Renal cortical epithelial cell (primary cell): ENCODE measurements at regions not wholly inside any gene's neighbourhood (a gene's known extent, or its start where the extent isn't known, plus 50 kb on each side); places are given as distances from the start of the nearest gene placed in this dataset.

Experiments
- DNase-seq: peaks from one replicate; pipeline ENCODE4 v3.0.0-alpha.2; 2011; ENCODE audit warnings: low read depth

DNA sequence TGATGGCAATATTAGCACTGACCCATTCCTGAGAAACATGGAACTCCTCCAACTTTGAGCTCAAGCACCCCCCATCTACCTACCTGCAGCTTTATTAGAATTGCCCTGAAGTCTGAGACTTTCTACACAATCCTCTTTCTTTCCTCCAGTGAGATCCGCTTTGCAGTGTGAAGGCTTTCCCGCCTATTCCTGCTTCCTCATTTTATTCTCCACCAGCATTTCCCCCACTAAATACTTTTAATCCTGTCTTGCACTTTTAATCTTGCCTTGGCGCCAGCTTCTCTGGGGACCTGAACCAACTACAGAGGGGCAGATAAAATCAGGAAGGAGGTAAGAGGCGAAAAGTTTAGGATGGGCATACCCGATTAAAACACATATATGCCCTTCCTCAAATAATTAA is 178.1 kb upstream of the PRDM1 start:
- DNase-seq: no peak

DNA sequence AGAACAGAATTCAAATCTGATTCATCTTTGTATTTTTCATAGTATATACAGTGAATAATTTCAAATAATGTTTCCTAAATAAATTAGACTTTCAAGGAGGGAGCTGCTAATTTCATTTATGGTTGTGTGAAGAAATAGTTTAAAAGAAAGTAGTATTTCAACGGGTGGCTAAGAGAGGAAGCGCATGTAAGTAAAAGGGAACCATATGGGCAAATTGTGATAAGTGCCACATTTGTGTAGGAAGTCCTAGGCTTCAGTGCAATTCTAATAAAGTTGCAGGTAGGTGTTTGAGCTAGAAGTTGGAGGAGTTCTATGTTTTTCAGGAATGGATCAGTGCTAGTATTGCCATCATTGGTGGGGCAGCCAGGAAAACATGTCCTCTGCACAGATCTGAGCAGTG is 178.8 kb upstream of the PRDM1 start:
- DNase-seq: no peak

DNA sequence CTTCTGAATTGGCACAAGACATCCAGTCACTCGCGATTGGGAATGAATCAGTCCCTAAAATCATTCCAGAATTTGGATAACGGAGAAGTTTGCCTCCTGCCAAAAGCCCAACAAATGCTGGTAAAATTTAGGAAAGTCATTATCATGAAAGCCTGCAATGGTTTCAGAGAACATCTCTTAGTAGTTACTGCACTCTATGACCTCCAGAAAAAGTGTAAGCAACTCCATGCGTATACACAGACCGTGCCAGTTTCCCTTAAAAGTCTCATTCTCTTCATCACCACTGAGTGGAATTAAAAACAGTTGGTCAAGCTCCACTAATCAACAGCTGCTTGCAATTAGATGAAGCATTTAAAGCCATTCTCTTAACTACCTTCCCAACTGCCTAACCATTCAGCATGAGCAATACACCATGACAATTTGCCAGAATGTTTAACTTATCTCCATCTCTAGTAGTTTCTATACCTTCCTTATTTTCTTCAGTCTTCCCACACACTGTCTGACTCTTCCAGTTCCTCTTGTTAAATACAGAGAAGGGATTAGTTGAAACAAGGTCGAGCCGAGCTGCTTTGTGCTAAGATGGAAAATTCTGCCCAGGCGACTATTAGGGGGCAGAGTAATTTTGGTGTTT is 183.6 kb upstream of the PRDM1 start:
- peak; percentile 74 for DNase-seq

DNA sequence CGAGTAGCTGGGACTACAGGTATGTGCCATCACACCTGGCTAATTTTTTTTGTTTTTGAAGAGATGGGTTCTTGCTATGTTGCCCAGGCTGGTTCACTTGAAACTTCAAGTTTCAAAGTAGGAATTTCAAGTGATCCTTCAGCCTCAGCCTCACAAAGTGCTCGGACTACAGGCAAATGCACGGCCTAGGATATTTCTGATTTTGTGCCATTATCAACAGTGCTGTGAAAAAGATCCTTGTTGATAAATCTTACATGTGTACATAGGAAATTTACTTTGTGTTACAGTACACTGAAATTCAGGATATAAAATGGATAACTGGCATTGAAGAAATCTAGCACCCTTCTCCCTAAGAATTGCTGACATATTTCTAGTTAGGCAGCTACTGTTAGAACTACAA is 184.6 kb upstream of the PRDM1 start:
- no peak for DNase-seq

DNA sequence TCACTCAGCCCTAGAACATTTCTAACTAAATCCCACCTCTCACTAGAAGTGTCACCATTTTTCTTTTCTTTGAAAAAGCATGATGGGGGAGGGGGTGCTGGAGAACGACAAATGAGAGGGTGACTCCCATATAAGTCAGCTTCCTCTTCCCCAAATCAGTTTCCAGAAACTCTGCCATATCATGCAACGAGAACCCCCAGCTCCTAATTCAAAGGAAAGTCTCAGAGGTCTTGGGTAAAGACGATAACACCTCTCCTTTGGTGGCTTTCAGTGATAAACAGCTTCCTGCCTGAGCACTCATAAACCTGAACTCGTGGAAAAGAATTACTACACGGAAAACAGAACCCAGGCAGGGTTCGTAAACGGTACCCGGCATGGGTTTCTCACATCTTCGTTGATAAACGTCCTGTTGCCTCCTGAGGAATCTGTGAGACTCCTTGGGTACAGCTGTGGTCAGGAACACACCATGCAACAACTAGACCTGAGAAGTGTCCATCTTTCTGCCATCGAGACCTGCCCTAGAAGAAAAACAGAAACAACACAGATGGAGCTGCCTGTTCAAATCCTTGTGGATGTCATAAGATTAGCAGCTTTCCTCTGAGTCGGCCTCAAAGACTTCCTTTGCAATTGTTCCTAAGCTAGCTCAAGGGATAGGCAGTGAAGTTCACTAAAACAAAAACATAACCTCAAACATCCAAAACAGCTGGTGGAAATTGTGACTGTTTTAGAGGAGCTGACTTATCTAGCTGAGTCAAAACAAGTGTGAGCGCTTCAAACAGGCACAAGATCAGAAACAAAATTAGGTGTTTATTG is 185.8 kb upstream of the PRDM1 start:
- DNase-seq: peak; percentile 36

DNA sequence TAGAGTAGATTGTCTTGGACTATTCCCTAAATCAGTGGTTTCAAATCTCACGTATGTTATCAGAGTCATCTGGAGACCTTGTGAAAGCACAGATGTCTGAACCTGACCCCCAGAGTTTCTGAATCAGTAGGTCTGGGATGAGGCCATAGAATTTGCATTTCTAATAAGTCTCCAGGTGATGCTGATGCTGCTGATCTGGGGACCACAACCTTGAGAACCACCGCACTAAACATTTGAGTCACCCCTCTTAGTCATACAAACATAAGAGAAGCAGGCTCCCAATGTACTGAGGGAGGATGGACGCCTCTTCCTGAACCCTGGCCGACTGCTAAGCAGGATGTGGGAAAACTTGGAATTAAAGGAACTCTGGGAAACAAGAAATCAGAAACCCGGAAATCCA is 187.8 kb upstream of the PRDM1 start:
- no peak for DNase-seq

DNA sequence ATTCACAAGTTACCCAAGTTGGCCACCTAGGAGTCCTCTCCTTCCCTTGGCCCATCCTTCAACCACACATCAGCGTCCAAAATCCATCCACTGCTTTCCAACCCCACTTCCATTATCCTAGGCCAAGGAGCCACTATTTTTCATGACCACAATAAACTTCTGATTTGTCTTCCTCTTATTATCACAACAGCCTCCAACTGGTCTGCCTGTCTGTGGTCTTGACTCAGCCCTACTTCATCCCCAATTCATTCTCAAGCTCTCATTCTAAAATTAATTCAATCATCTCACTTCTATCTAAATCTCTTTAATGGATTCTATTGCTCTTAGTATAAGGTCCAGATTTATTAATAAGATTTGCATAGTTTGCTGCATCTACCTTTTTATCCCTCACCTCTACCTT is 189.0 kb upstream of the PRDM1 start:
- DNase-seq: no peak

DNA sequence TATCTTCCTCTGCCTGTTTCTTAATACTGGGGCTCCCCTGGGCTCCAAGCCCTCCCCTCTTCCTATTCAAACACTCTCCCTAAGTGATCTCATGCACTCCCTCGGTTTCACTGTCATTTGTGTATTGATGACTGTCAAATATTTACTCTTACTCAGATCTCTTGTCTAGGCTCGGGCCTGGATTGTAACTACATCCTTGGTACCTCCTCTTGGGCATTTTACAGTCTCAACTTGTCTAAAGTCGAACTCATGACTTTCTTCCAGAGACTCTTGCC is 189.4 kb upstream of the PRDM1 start:
- no peak for DNase-seq

DNA sequence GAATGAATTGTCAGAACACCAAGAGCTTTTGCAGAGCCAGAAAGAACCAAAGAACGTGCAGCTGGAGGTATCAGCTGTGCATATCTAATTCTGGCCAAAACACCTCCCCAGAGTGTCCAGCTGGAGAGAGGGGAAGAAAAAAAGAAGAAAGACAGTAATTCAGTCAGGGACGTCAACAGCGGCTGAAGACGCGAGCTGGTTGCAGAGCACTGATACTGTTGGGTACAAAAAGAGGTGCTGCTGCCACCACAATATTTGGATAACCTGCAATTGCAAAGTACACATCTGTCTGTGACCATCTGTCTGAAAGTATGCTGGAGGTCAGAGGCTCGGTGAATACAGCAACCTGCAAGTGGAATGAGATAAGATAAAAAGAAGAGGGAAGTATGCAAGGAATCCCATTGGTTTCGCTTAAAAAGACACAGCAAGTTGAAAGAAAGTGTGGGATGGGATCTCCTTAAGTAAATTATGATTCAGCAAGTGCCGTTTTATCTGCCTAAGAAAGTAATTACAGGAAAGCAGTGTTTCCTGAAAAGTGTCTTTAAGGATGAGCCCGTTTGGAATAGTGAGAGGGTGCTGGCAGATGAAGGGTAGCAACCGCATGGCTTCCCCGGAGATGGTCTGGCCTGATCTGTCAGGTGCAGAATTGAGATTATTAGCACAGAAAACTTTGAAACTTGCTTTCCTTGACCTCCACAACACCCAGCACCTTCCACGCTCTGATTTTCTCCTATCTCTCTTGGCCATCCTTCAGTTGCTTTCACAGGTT is 189.9 kb upstream of the PRDM1 start:
- no peak for DNase-seq

DNA sequence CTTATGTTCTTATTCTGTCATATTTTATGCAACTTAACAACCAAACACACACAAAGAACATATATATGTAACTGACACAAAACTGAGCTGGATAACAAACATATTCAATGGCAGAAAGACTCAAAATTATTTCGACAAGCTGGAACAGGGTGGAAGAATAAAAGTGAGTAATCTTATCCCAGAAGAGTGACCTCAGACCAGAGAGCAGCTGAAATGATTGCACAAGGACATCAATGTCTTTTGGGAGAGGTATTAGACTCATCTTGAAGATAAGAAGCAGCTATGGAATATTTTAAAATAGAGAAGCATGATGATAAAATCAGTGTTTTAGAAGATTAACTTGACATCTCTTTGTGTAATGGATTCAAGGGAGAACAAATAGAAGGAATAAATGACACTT is 191.6 kb upstream of the PRDM1 start:
- no peak for DNase-seq

DNA sequence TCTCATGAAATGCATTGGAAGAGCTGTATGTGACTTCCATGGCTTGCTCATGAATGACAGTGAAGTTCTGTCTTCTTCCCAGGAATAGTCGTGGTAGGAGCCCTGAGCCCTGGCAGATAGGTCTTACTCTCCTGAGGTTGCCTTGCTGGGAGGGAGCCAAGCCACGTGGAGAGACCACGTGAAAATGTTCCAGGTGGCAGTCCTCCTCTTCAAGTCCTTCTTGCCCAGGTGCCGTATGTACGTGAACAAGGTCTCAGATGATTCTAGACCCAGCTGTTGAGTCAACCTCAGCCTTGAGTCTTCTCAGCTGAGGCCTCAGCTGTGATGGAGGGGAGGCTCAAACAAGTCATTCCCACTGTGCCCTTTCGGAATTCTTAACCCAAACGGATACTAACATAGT is 192.4 kb upstream of the PRDM1 start:
- DNase-seq: no peak

DNA sequence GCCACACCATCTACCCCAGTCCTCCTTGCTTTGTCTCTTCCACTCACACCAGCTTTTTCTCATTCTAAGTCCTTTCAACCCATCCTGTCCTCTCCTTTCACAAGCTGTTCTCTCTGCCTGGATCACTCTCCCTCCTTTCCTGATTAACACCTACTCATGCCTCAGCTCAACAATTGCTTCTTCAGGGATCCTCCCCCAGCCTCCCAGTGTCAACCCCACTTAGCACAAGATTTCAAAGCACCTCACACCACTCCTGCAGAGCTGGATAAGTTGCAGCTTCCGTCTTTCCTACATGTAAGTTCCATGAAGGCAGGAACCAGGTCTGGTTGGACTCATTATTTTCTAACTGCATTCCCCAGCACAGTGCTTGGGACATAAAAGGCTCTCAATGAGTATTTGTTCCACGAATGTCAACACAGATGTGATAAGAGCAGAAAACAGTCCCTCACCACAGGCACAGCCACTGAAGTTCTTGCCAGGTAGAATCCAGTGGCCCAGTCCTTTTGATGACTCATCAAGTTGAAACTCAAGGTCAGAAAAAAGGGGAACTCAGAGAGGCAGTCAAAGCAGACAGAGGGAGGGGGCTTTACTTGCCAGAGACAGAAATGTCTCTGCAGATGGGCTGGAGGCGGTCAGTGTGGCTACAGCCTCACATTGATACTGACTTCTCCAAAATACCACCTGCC is 193.4 kb upstream of the PRDM1 start:
- DNase-seq: peak; percentile 23

DNA sequence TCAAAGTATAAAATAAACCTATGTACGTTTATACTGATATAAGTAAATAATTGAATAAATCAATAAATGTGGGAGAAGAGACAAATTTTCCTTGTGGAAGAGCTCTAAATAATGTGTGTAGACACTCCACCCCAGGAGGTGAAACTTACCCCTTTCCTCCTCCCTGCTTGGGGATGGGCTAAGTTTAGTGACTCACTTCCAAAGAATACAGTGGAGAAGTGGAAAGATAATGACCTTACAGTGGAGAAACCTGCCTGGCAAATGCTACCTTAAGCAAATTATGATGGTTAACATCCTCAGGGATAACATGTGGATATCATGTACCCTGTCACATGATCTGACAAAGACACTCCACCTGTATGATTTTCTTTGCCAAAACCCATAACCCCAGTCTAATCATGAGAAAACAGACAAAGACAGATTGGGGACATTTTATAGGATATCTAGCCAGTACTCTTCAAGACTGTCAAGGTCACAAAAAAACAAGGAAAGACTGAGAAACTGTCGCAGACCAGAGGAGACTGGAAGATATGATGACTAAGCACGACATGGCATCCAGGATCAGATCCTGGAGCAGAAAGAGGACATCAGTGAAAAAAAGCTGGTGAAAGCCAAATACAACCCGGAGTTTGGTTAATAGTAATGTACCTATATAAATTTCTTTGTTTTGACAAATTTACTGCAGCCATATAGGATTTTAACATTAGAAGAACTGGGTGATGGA is 195.5 kb upstream of the PRDM1 start:
- DNase-seq: no peak

DNA sequence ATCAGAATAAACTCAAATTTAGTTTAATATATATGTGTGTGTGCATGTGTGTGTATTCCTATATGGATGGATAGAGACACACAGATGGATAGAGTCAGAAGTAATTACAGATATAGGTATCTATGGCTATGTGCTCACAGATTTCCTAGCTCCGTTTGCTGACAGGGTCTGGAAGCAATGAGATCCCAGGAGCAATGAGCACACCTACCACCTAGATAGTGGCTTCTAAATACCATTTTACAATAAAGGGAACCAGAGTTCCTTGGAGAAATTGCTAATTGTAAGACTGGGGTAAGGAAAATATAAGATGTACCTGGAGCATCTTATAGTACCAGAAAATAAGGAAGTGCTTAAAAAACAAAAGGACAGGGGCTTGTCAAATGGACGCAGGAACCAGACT is 196.2 kb upstream of the PRDM1 start:
- no peak for DNase-seq

DNA sequence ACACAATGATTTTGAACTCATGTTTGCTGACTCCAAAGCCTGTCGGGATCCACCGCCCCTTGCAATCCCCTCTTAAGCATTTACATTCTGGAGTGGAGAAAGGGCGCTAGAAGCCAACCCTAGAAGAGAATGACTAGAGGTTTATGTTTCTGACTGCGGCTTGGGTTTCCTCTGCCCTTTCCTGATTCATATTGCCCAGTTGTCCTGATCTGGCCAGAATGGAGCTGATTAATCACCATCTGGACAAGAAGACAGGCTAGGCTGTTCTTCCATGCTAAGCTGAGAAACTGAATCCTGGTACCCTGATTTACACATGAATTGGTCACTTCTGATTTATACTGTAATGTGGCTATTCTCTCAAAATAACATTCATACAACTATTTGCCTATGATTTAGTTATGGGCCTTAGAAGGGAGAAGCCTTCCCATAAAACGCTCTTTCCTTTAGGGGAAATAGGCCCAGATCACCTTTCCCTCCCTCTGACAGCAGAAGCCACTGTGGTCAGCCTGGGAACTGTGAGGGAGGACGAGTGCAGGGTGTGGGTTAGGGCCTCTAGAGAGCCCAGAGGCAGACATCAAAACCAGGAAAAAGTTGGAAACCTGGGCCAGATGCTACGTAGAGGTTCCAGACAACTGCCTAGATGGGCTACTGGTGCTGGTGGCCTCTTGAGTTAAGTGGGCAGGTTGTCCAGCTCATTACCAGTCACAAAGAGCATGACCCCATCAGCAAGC is 199.2 kb upstream of the PRDM1 start:
- DNase-seq: no peak

DNA sequence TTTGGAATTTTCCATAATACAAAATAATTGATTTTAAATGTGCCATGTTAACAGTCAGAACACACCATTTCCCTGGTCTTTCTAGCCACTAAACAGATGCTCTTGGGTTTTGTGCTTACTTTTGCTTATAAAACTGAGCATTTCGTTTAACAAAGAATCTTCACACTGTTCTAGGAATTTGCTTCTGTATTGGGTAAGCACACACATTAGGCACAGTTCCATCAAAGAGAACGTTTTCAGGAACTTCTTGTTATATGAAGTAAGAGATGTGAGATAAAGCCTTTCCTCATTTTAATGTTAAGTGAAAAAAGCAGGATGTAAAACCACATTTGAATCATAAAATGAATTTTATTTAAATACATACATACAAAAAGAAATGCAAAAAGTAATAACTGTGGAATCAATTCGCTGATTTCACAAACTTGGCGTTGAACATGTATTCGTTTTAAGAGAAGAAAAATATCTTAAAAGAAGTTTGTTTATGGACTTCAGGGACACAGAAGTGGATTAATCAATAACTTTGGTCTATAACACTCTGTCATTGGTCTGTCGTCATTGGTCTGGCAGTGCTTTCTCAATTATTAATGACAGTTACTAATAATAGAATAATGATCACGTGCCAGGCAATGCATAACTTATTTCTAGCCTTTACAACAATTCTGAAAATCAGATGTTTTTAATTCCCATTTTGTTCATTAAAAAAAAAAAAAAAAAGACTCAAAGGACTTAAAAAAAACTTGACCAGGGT is 199.9 kb upstream of the PRDM1 start:
- DNase-seq: peak; percentile 41

DNA sequence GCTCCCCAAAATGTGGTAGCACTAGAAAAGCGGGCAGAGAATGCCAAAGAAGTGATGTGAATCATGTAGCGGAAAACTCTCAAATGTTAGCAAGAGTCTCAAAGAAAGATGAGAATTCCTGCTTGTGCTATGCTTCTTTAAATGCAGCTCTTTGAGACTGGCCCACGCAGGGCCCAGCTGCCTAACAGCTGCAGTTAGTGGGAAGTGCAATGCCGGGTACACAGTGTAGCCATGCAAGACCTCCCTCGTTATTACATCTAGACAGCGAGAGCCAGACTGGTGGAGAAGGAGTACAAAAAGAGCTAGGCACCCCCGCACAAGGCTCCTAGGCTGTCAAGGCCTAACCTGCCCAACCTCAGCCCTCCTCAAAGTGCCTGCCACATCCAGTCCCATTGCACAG is 201.7 kb upstream of the PRDM1 start:
- DNase-seq: no peak

DNA sequence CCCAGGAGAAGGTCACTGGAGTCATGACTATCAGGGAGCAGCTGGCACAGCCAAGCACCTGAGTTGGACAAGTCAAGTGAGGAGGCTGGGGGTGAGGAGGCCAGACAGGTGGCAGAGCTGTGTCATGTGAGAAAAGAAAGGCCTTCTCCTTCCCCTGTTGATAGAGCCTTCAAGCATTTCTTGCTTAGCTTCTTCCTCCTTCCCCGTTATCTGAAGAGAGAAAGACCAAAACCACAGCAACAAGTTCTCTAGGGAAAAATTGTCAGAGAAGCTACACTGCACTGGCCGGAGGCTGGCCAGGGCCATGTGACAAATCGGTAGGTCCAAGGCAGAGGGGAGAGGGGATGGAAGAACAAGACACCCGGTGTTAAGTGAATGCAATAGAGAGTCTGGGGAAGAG is 202.1 kb upstream of the PRDM1 start:
- DNase-seq: no peak

DNA sequence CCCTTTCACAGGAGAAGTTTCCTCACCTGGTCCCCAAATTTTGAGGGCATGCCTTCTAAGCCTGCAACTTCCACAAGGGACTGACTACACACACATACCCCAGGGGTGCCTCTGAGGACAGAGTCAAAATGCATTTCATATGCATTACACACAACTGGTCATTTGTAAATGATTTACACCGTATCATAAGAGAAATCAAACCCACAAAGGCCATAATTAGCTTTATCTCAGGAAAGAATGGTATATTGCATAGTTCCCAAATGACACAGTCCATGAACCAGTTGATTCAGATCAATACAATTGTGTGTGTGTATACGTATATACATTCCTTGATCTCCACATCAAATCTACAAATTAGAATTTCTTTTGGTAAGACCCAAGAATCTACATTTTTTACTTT is 203.3 kb upstream of the PRDM1 start:
- peak; percentile 49 for DNase-seq

DNA sequence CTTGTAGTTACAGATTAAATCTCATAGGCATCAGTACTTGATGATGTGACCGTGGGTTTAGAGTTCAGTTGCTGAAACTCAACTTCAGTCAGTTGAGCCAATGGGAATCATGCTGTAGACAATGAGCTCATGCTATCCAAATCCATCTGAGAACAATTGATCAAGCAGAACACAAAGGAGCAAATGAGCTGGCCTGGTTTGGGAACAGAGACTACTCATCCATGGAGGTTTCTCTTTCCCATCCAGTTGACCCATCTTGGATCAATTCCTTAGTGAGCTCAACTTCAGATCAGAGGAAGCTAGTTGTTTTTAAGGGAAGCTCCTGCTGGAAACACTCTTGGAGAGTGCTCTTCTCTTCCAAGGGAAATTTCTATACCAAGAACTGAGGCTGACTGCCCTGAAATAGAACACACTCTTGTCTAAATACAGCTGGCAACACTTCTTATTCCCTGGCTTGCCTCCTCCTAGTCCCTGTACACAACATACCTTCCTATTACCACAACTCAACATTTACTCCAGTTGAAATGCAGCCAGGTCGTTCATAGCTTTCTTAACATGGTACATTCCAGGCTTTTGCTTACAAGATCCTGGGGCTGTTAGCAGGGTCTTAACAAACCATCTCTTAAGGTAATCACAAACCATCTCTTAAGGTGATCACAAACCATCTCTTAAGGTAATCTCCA is 203.9 kb upstream of the PRDM1 start:
- DNase-seq: peak; percentile 39
